GM12878 (cell line): ENCODE measurements at regions not wholly inside any gene's neighbourhood (a gene's known extent, or its start where the extent isn't known, plus 50 kb on each side); places are given as distances from the start of the nearest gene placed in this dataset.
A peak's percentile ranks its signal among the peaks of the same experiment; 100 is the strongest.

Experiments used
- FOXM1 ChIP-seq: IDR thresholded peaks from 2 replicates; pipeline ENCODE4 v1.6.1; 2012; ENCODE audit warnings: low read depth, mild to moderate bottlenecking, inconsistent platforms, low read length, moderate library complexity
- HCFC1 ChIP-seq: fragments of 150-350 bp; IDR thresholded peaks from 2 replicates; pipeline ENCODE4 v1.6.1; 2014; ENCODE audit warnings: low read length
- POLR2A ChIP-seq: IDR thresholded peaks from 2 replicates; pipeline ENCODE4 v1.6.1; 2011; ENCODE audit warnings: low read depth, mild to moderate bottlenecking, low read length
- POLR2AphosphoS5 ChIP-seq: IDR thresholded peaks from 2 replicates; pipeline ENCODE4 v1.6.1; 2011; ENCODE audit warnings: mild to moderate bottlenecking, low read length, inconsistent platforms
- PRDM15 ChIP-seq: fragments of 450-650 bp; formaldehyde crosslinking; IDR thresholded peaks from 2 replicates; pipeline ENCODE4 v1.4.0; 2020; ENCODE audit warnings: mild to moderate bottlenecking, moderate library complexity
- RAD21 ChIP-seq: IDR thresholded peaks from 2 replicates; pipeline ENCODE4 v1.6.1; 2011; ENCODE audit warnings: mild to moderate bottlenecking, low read depth, low read length, moderate library complexity; ENCODE audit not compliant: insufficient read depth
- RBBP5 ChIP-seq: fragments of 200-600 bp; sonication (generic); conservative IDR thresholded peaks from 2 replicates; pipeline ENCODE4 v1.6.1; 2016
- RELA ChIP-seq: fragments of 450-650 bp; IDR thresholded peaks from 2 replicates; pipeline ENCODE4 v1.8.0; 2014; ENCODE audit warnings: borderline replicate concordance; ENCODE audit not compliant: partially characterized antibody
- TCF7 ChIP-seq: IDR thresholded peaks from 2 replicates; pipeline ENCODE4 v1.6.1; 2014; ENCODE audit warnings: antibody characterized with exemption, borderline replicate concordance
- ZNF274 ChIP-seq: IDR thresholded peaks from one replicate; pipeline ENCODE4 v1.8.0; 2011; ENCODE audit not compliant: insufficient read length, insufficient read depth
- TF ChIP-seq, protein P1 (sequence below), 3 experiments: IDR thresholded peaks in 2 of 3; conservative IDR thresholded peaks in 1 of 3; 2 replicates each; pipeline ENCODE4 v1.5.1; 2011; ENCODE audit warnings: low read depth in 3 of 3, low read length in 3 of 3, mild to moderate bottlenecking in 3 of 3, control low read depth in 2 of 3, moderate library complexity in 2 of 3, inconsistent platforms in 1 of 3, mixed read lengths in 1 of 3; ENCODE audit not compliant: control insufficient read depth in 2 of 3, insufficient read depth in 1 of 3; ENCODE audit errors: extremely low read depth in 1 of 3
- TF ChIP-seq, protein P2 (sequence below): IDR thresholded peaks from 2 replicates; pipeline ENCODE4 v1.6.1; 2011; ENCODE audit warnings: low read depth, low read length, improper control_type of control experiment, borderline replicate concordance

DNA sequence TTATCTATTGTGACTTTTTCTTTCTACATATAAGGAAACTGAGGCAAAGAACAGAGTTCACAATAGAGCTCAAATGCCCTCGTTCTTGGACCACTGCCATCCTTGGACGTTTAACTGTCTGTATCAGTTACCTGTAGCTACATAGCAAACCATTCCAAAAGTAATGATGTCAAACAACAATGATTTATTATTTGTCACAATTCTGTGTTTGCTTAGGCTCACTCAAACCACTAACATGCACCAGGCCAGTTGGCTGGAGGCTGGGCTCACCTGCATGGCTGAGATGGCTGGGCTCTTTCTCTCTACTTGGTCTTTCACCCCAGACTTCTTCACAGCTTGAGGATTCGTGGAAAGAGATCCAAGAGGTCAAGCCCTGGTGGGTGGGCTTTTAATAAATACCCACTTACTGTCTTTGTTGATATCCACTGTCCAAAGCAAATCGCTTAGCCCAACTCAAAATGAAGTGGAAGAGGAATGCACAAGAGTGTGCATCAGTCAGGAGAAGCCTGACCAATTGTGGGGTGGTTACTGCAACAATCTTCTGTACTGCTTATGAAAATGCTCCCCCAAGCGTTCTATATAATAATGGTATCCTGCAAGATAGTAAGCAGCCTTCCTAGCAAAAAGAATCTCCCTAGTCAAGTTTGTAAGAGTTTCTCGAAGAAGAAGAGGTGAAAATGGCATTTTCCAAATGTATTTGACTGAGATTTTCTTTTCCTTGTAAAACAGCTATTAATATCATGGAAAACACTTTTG lies 163.5 kb upstream of the NT5C1B start:
- no peak for TF ChIP-seq RBBP5
- TF ChIP-seq, protein P1, sequence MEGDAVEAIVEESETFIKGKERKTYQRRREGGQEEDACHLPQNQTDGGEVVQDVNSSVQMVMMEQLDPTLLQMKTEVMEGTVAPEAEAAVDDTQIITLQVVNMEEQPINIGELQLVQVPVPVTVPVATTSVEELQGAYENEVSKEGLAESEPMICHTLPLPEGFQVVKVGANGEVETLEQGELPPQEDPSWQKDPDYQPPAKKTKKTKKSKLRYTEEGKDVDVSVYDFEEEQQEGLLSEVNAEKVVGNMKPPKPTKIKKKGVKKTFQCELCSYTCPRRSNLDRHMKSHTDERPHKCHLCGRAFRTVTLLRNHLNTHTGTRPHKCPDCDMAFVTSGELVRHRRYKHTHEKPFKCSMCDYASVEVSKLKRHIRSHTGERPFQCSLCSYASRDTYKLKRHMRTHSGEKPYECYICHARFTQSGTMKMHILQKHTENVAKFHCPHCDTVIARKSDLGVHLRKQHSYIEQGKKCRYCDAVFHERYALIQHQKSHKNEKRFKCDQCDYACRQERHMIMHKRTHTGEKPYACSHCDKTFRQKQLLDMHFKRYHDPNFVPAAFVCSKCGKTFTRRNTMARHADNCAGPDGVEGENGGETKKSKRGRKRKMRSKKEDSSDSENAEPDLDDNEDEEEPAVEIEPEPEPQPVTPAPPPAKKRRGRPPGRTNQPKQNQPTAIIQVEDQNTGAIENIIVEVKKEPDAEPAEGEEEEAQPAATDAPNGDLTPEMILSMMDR (IDR thresholded peaks at IDR 0.05 in 2 of 3, conservative IDR thresholded peaks at IDR 0.05 in 1 of 3; ENCODE audit: control insufficient read depth in 2 of 3, extremely low read depth in 1 of 3, insufficient read depth in 1 of 3, low read depth in 3 of 3, low read length in 3 of 3), result peak in 1 of 3 experiments; percentile 26; a peak in 2 of 6 replicates
- TF ChIP-seq HCFC1, result no peak
- TF ChIP-seq POLR2A, result no peak
- no peak for TF ChIP-seq POLR2AphosphoS5
- TF ChIP-seq, protein P2, sequence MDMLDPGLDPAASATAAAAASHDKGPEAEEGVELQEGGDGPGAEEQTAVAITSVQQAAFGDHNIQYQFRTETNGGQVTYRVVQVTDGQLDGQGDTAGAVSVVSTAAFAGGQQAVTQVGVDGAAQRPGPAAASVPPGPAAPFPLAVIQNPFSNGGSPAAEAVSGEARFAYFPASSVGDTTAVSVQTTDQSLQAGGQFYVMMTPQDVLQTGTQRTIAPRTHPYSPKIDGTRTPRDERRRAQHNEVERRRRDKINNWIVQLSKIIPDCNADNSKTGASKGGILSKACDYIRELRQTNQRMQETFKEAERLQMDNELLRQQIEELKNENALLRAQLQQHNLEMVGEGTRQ, result no peak
- TF ChIP-seq RELA, result no peak
- no peak for TF ChIP-seq FOXM1
- no peak for TF ChIP-seq ZNF274
- peak; percentile 29; the same call in 1 of the 2 replicates for TF ChIP-seq RAD21
- no peak for TF ChIP-seq PRDM15
- no peak for TF ChIP-seq TCF7
